ENCODE measurements at regions not wholly inside any gene's neighbourhood (a gene's known extent, or its start where the extent isn't known, plus 50 kb on each side); places are given as distances from the start of the nearest gene placed in this dataset.

- peaks cover 0 to 15% (median 10%) of the 10 kb centered on the region in 7 donors for H3K9me3 Mint-ChIP-seq
Observed at GRCh38 chr5:10839118-10839517, 78.1 kb upstream of the DAP start.

GRCh38 chr5:10838038-10838437, 77.0 kb upstream of the DAP start:
- no peak for DNase-seq
- H3K79me2 ChIP-seq (ENCODE audit: insufficient read depth, low read length), result no peaks in the 10 kb centered on the region
- 100% methylated on average over 1 of the region's 5 CpGs for WGBS (ENCODE audit: insufficient coverage)
- no peaks in the 10 kb centered on the region for H4K20me1 ChIP-seq (ENCODE audit: insufficient read depth, low read length)
- no peak overlapping the region for H3K9ac ChIP-seq (ENCODE audit: insufficient read depth, low read length, poor library complexity, severe bottlenecking)
- no peak overlapping the region for H3K4me3 ChIP-seq (replicated peaks in 1 of 3; ENCODE audit: low read depth in 2 of 3, low read length in 3 of 3)
- peaks cover 0 to 5% (median 3%) of the 10 kb centered on the region in 3 donors for H3K27me3 Mint-ChIP-seq (ENCODE audit: low read depth in 3 of 3)
- H3K9me3 ChIP-seq (replicated peaks in 1 of 2; ENCODE audit: control insufficient read depth in 1 of 2, insufficient read depth in 1 of 2, low read length in 2 of 2), result no peaks in the 10 kb centered on the region
- no peak overlapping the region for H3K27ac ChIP-seq (ENCODE audit: low read depth in 1 of 2, low read length in 2 of 2)
- H3K4me1 Mint-ChIP-seq, result no peaks in the 10 kb centered on the region
- H3K4me2 ChIP-seq (replicated peaks; ENCODE audit: extremely low read depth, low read length, poor library complexity, severe bottlenecking), result no peak overlapping the region
- H3K36me3 ChIP-seq (replicated peaks in 1 of 2; ENCODE audit: control insufficient read depth in 1 of 2, insufficient read depth in 2 of 2, low read length in 2 of 2), result no peaks in the 10 kb centered on the region
- H3K36me3 Mint-ChIP-seq, result no peaks in the 10 kb centered on the region
- intact Hi-C loops (cut with micrococcal nuclease), result no loop called here
- H3K9me3 Mint-ChIP-seq, result peaks cover 0 to 8% (median 4%) of the 10 kb centered on the region in 7 donors
- H3K27me3 ChIP-seq (ENCODE audit: control insufficient read depth in 2 of 2, insufficient read depth in 2 of 2, low read length in 2 of 2), result no peaks in the 10 kb centered on the region
- no peak overlapping the region for H3K27ac Mint-ChIP-seq
- H3K4me3 Mint-ChIP-seq, result no peak overlapping the region
- no peaks in the 10 kb centered on the region for H3K4me1 ChIP-seq (ENCODE audit: control insufficient read depth in 1 of 2, insufficient read depth in 2 of 2, low read length in 2 of 2)
- no peak for TF ChIP-seq CTCF (IDR thresholded peaks at IDR 0.05)
- no peak overlapping the region for H2AFZ ChIP-seq (ENCODE audit: insufficient read depth, low read depth, low read length, poor library complexity, severe bottlenecking)

More at GRCh38 chr5:10839118-10839517, 78.1 kb upstream of the DAP start:
- H3K27ac ChIP-seq (ENCODE audit: low read depth in 1 of 2, low read length in 2 of 2), result no peak overlapping the region
- no peaks in the 10 kb centered on the region for H3K36me3 ChIP-seq (replicated peaks in 1 of 2; ENCODE audit: control insufficient read depth in 1 of 2, insufficient read depth in 2 of 2, low read length in 2 of 2)
- no peaks in the 10 kb centered on the region for H3K27me3 ChIP-seq (ENCODE audit: control insufficient read depth in 2 of 2, insufficient read depth in 2 of 2, low read length in 2 of 2)
- intact Hi-C loops (cut with micrococcal nuclease), result no loop called here
- H3K4me2 ChIP-seq (replicated peaks; ENCODE audit: extremely low read depth, low read length, poor library complexity, severe bottlenecking), result no peak overlapping the region
- H3K79me2 ChIP-seq (ENCODE audit: insufficient read depth, low read length), result no peaks in the 10 kb centered on the region
- peaks cover 0 to 5% (median 3%) of the 10 kb centered on the region in 3 donors for H3K27me3 Mint-ChIP-seq (ENCODE audit: low read depth in 3 of 3)
- no peak for TF ChIP-seq CTCF (IDR thresholded peaks at IDR 0.05)
- WGBS (ENCODE audit: insufficient coverage), result no CpG with 5 or more reads among the region's 3 CpGs
- no peak overlapping the region for H3K4me3 ChIP-seq (replicated peaks in 1 of 3; ENCODE audit: low read depth in 2 of 3, low read length in 3 of 3)
- peaks cover 0 to 8% of the 10 kb centered on the region in 2 donors for H3K9me3 ChIP-seq (replicated peaks in 1 of 2; ENCODE audit: control insufficient read depth in 1 of 2, insufficient read depth in 1 of 2, low read length in 2 of 2)
- H4K20me1 ChIP-seq (ENCODE audit: insufficient read depth, low read length), result no peaks in the 10 kb centered on the region
- H2AFZ ChIP-seq (ENCODE audit: insufficient read depth, low read depth, low read length, poor library complexity, severe bottlenecking), result no peak overlapping the region
- H3K4me1 ChIP-seq (ENCODE audit: control insufficient read depth in 1 of 2, insufficient read depth in 2 of 2, low read length in 2 of 2), result no peaks in the 10 kb centered on the region
- H3K9ac ChIP-seq (ENCODE audit: insufficient read depth, low read length, poor library complexity, severe bottlenecking), result no peak overlapping the region
- no peaks in the 10 kb centered on the region for H3K36me3 Mint-ChIP-seq
- no peaks in the 10 kb centered on the region for H3K4me1 Mint-ChIP-seq
- H3K4me3 Mint-ChIP-seq, result no peak overlapping the region
- H3K27ac Mint-ChIP-seq, result no peak overlapping the region
- no peak for DNase-seq

Data from CD14-positive monocyte (primary cell).